OCI-M2 (cell line): ENCODE measurements at regions not wholly inside any gene's neighbourhood (a gene's known extent, or its start where the extent isn't known, plus 50 kb on each side); places are given as distances from the start of the nearest gene placed in this dataset.

Experiments
- DNase-seq: peaks from one replicate; lab custom pipeline; 2025; ENCODE audit not compliant: unreplicated experiment; lab: John Stamatoyannopoulos, UW

- no peak for DNase-seq
These were observed 159.2 kb downstream of the SLC35B3 start for GRCh38 chr6:8276148-8276547.

GRCh38 chr6:8275667-8276066 is 159.7 kb downstream of the SLC35B3 start:
- no peak for DNase-seq

DNA sequence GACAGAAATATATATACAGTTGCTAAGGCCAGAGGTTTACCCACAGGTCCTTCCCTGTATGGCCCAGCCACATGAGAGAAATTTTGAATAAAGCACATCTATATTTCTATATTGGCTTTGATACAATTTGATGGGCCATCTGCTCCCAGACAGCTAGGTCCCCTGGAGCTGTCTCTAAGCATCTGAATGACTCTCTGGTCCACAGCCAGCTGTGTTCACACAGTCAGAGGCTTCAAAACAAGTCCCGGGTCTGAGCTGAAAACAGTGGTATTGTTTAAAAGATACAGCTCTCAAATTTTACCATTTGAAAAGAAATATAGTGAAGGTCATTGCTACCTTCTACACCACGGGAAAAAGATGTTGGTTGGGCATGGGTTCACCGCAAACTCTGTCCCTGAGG is 161.1 kb downstream of the SLC35B3 start:
- DNase-seq, result no peak

DNA sequence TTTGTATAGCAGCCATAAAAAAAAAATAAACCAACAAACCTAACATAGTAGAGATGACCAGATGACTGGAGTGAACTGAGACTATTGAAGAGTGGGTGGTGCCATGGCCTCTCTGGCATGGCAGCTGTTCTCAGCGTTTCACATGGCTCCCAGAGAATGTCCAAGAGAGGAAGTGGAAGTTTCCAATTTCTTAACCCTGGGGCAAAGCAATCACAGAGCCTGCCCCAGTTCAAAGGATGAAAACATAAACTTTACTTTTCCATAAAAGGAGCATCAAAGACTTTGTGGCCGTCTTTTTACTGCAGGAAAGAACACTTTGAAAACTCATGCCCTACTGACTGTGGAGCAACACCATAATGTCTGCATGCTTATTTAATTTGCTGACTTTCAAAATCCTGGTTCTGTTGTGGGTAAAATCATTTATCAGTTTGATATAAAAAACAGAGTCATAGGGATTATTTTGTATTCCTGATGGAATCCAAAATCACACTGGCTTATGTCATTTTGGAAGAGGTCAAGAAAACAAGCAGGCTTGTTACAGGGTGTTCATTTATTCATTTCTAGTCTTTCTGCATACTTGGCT is 165.4 kb downstream of the SLC35B3 start:
- no peak for DNase-seq

DNA sequence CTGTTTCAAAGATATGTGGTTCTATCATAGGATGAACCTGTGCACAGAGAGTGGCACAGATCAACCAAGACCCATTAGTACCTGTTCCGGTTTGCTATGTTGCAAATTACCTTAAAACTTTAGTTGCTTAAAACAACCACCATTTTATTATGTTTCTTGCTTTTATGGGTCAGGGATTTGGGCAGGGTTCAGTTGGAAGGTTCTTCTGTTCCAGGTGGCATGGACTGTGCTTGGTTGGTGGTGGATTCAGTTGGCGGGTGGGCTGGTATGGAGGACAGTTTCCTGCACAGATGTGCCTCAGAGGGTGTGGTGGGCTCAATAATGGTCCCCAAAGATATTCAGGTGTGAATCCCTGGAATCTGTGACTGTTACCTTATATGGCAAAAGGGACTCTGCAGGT is 166.3 kb downstream of the SLC35B3 start:
- no peak for DNase-seq

DNA sequence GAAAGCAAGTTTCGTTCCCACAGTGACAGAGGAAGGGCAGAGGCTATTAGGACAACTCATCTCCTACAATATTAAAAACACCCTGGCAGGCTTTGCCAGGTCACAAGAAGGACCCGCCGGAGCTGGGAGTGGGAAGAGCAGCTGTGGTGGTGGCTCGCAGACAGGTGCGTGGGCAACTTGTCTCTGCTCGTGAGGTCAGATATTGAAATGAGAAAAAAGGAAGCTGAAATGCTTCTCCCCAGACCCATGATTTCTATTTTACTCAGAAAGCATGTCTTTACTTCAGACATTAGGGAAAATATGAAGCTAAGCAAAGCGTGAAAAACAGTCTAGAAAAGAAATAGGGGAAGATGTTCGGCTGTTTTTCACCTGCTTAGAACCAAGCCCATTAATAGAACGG is 166.3 kb upstream of the EEF1E1 start:
- no peak for DNase-seq

DNA sequence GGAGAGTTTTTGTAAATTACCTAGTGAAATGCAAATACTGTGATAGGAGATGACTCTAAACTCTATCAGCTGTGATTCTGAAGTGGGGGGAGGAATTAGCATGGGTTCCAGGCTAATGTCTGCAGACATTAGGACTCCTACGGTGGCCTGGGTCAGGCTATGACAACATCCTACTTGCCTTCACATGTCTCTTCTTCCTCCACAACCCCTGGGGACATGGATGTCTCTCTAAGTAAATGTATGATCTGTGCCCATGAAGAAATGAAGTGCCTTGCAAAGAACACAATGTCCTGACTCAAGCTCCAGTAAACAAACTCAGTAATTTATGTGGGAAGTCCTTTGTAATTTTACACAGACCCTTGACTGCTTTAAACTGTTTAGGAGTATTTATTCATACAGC is 165.8 kb upstream of the EEF1E1 start:
- DNase-seq, result no peak

- no peak for DNase-seq
These were observed 158.3 kb upstream of the EEF1E1 start for GRCh38 chr6:8260610-8261009.

GRCh38 chr6:8246403-8246802 is 144.1 kb upstream of the EEF1E1 start:
- DNase-seq, result no peak

- DNase-seq, result no peak
These were observed 143.4 kb upstream of the EEF1E1 start for GRCh38 chr6:8245726-8246125.

- no peak for DNase-seq
These were observed 141.1 kb upstream of the EEF1E1 start for GRCh38 chr6:8243475-8243874.

GRCh38 chr6:8242885-8243284 is 140.5 kb upstream of the EEF1E1 start:
- no peak for DNase-seq

DNA sequence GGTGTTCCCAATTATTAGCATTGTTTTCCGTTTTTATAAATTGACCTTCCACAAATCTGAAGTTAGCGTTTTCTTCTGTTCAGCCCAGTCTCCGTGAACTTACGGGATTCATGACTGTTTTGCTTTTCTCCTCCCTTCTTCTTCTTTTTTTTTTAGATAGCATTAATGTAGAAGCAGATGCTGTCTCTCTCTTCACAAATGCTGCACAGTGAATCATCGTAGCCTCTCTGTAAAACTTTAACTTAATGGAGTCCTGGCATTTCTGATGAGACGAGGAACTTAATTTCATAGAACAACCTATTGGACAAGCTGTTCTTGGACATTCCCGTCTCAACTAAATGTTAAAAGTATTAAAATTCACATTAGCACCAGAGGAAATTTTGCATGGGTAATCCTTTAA is 138.0 kb upstream of the EEF1E1 start:
- no peak for DNase-seq

- DNase-seq, result no peak
These were observed 136.7 kb upstream of the EEF1E1 start for GRCh38 chr6:8238773-8239683.

DNA sequence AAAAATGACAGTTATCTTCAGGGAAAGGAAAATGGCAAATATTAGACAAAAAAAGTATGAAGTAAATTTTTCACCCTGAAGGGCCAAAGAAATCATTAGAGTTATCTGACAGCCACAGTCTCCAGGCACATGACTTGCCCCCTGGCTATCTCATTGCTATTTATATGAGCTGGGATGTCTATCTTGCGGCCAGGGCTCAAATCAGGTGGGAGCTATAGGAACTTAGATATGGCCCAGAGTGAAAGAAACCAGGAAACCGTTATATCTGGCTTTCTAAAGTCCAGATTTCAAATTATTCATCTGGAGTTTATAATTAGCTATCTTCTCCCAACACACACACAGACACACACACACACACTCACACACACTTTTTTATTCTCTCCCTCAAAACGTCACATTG is 135.3 kb upstream of the EEF1E1 start:
- DNase-seq, result no peak

- DNase-seq, result no peak
These were observed 134.6 kb upstream of the EEF1E1 start for GRCh38 chr6:8236956-8237355.

DNA sequence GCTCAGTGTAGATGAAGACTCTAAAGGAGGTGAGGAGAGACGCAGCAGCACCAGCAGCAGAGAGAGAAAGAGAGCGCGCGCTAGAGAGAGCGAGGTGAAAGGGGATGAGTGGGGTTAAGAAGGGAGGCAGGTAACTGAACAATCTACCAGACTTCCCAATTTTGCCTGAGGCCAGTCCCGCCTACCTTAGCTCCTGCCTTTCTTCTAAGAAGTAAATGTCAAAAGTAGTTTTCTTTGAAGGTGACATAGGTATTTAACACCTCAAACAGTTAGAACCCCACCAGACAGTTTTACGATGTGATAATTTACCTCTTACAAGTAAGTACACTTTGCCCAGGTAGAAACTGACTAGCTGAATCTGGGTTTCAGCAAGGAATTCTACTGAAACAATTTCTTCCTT is 132.0 kb upstream of the EEF1E1 start:
- DNase-seq, result no peak

DNA sequence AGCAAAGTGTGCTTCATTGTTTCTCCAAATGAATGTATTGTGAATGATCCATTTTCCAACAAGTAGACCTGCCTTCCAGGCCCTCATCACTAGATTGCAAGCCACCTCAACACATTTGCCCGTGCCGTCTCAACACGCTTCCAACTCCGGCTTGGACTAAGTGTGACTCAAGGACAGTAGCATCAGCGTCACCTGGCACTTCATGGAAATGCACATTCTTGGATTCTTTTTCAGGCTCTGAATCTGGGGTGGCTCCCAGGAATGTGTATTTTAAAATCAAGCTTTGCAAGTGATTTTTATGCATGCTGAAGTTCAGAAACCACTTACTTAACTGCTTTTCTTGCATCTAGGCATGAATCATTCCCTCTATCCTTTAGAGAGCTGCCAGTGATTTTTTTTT is 129.6 kb upstream of the EEF1E1 start:
- DNase-seq, result no peak

GRCh38 chr6:8229915-8230756 is 127.8 kb upstream of the EEF1E1 start:
- no peak for DNase-seq

DNA sequence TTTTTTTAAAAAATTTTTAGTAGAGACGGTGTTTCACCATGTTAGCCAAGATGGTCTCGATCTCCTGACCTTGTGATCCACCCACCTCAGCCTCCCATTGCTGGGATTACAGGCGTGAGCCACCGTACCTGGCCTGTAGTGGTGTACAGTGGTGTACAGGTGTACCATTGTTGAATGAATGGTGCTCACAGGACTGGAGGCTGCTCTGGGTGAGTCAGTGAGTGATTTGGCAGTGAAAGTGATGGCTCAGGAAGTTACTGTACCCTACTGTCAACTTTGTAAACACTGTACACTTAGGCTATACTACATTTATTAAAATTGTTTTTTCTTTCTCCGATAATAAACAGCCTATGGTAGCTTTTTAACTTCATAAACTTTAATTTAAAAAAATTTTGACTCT is 122.8 kb upstream of the EEF1E1 start:
- DNase-seq, result no peak

DNA sequence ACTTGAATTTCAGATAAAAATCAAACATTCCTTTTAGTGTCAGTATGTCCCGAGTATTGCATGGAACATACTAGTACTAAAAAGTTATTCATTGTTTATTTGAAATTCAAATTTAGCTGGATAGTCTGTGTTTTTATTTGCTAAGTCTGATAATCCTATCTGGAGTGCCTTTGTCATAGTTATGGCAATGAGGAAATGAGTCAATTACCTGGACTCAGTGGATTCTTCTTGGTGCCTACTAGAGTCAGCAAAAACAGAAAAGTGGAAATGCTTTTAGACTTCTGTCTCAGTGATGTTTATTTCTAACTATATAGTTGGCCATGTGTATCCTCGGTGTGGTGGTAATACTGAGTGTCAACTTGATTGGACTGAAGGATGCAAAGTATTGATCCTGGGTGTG is 121.3 kb upstream of the EEF1E1 start:
- DNase-seq, result no peak
